HepG2 (cell line): ENCODE measurements at regions not wholly inside any gene's neighbourhood (a gene's known extent, or its start where the extent isn't known, plus 50 kb on each side); places are given as distances from the start of the nearest gene placed in this dataset.

Experiments used
- ATF3 ChIP-seq: sonication (generic); formaldehyde crosslinking; IDR thresholded peaks from 2 replicates; pipeline ENCODE4 v1.4.0; 2020; ENCODE audit warnings: missing genetic modification reagents
- IRF1 ChIP-seq: sonication (generic); formaldehyde crosslinking; IDR thresholded peaks from 2 replicates; pipeline ENCODE4 v1.4.0; 2020; ENCODE audit warnings: low read depth, mild to moderate bottlenecking, missing genetic modification reagents
- JUND ChIP-seq: sonication (generic); formaldehyde crosslinking; IDR thresholded peaks from 2 replicates; pipeline ENCODE4 v1.8.0; 2022; ENCODE audit warnings: mild to moderate bottlenecking, missing genetic modification reagents
- PBX3 ChIP-seq: sonication (generic); formaldehyde crosslinking; IDR thresholded peaks from 2 replicates; pipeline ENCODE4 v1.8.1; 2023; ENCODE audit warnings: missing genetic modification reagents, inconsistent platforms, borderline replicate concordance
- REPIN1 ChIP-seq: sonication (generic); formaldehyde crosslinking; IDR thresholded peaks from 2 replicates; pipeline ENCODE4 v1.8.0; 2022; ENCODE audit warnings: missing genetic modification reagents, low read depth, mild to moderate bottlenecking, borderline replicate concordance
- ZNF616 ChIP-seq: sonication (generic); formaldehyde crosslinking; IDR thresholded peaks from 2 replicates; pipeline ENCODE4 v1.5.0; 2020; ENCODE audit warnings: low read depth, mild to moderate bottlenecking, missing genetic modification reagents
- ZSCAN20 ChIP-seq: sonication (generic); formaldehyde crosslinking; IDR thresholded peaks from 2 replicates; pipeline ENCODE4 v1.4.0; 2020; ENCODE audit warnings: missing genetic modification reagents, mild to moderate bottlenecking, borderline replicate concordance

GRCh38 chr3:170749185-170749584 lies 120.8 kb downstream of the RPL22L1 start:
- no peak for TF ChIP-seq ATF3 (CRISPR knock-in tag)
- TF ChIP-seq IRF1 (CRISPR knock-in tag): no peak
- no peak for TF ChIP-seq ZSCAN20
- TF ChIP-seq JUND (CRISPR knock-in tag): no peak
- no peak for TF ChIP-seq PBX3 (CRISPR knock-in tag)
- TF ChIP-seq REPIN1: no peak
- no peak for TF ChIP-seq ZNF616
